Keratinocyte (primary cell): ENCODE measurements at regions not wholly inside any gene's neighbourhood (a gene's known extent, or its start where the extent isn't known, plus 50 kb on each side); places are given as distances from the start of the nearest gene placed in this dataset.

ENCODE experiments used
- DNase-seq: peaks from one replicate; pipeline ENCODE4 v3.0.0-alpha.2; 2011; ENCODE audit warnings: low read depth, missing footprints, low spot score
- FAIRE-seq: peaks from 2 replicates; lab custom pipeline; 2011; peaks lifted over from hg19 to GRCh38; lab: Jason Lieb, UNC
- H2AFZ ChIP-seq: 2 replicates; pipeline ENCODE4 v1.6.0; 2012; ENCODE audit warnings: low read length, control low read depth, inconsistent platforms; ENCODE audit not compliant: control insufficient read depth
- H3K27ac ChIP-seq: 2 replicates; pipeline ENCODE4 v1.5.1; 2011; ENCODE audit warnings: low read length; ENCODE audit not compliant: control insufficient read depth, insufficient read depth
- H3K27me3 ChIP-seq: 3 replicates; pipeline ENCODE4 v1.6.0; 2011; ENCODE audit warnings: low read length; ENCODE audit not compliant: control insufficient read depth, insufficient read depth; ENCODE audit errors: extremely low read depth
- H3K36me3 ChIP-seq, 2 experiments: 2 replicates in 1 of 2; 3 replicates in 1 of 2; pipeline ENCODE4 v1.5.1; 2011; ENCODE audit warnings: low read length in 2 of 2, mild to moderate bottlenecking in 1 of 2; ENCODE audit not compliant: control insufficient read depth in 2 of 2, insufficient read depth in 2 of 2; ENCODE audit errors: extremely low read depth in 1 of 2
- H3K4me1 ChIP-seq: 3 replicates; pipeline ENCODE4 v1.5.1; 2011; ENCODE audit warnings: low read length; ENCODE audit not compliant: control insufficient read depth, insufficient read depth; ENCODE audit errors: extremely low read depth
- H3K4me2 ChIP-seq: 3 replicates; pipeline ENCODE4 v1.6.0; 2011; ENCODE audit warnings: low read depth, low read length; ENCODE audit not compliant: control insufficient read depth, insufficient read depth; ENCODE audit errors: extremely low read depth
- H3K4me3 ChIP-seq, 3 experiments: fragments of 200-600 bp in 1 of 3; sonication (generic) in 1 of 3; 2 replicates in 2 of 3; 3 replicates in 1 of 3; pipeline ENCODE4 v1.5.1; 2011 to 2016; ENCODE audit warnings: low read length in 3 of 3, mild to moderate bottlenecking in 3 of 3, control low read depth in 2 of 3, inconsistent platforms in 1 of 3, low read depth in 1 of 3, mixed read lengths in 1 of 3, mixed run types in 1 of 3, moderate library complexity in 1 of 3; ENCODE audit not compliant: control insufficient read depth in 2 of 3, insufficient read depth in 2 of 3; ENCODE audit errors: extremely low read depth in 1 of 3
- H3K79me2 ChIP-seq: 2 replicates; pipeline ENCODE4 v1.6.0; 2012; ENCODE audit warnings: low read length; ENCODE audit not compliant: control insufficient read depth, insufficient read depth
- H3K9ac ChIP-seq: 3 replicates; pipeline ENCODE4 v1.6.0; 2011; ENCODE audit warnings: low read length; ENCODE audit not compliant: control insufficient read depth, insufficient read depth; ENCODE audit errors: extremely low read depth
- H3K9me1 ChIP-seq: 3 replicates; pipeline ENCODE4 v1.6.0; 2011; ENCODE audit warnings: low read length; ENCODE audit not compliant: control insufficient read depth, insufficient read depth; ENCODE audit errors: extremely low read depth
- H3K9me3 ChIP-seq: 2 replicates; pipeline ENCODE4 v1.5.1; 2012; ENCODE audit warnings: low read depth, low read length; ENCODE audit not compliant: control insufficient read depth
- H4K20me1 ChIP-seq: 3 replicates; pipeline ENCODE4 v1.6.0; 2011; ENCODE audit warnings: low read length; ENCODE audit not compliant: control insufficient read depth, insufficient read depth; ENCODE audit errors: extremely low read depth
- CTCF ChIP-seq, 3 experiments: IDR thresholded peaks in 1 of 3; conservative IDR thresholded peaks in 1 of 3; optimal IDR thresholded peaks in 1 of 3; 2 replicates in 2 of 3; 3 replicates in 1 of 3; pipeline versions ENCODE3 to v1.5.1; 2011; ENCODE audit warnings: low read length in 3 of 3, mild to moderate bottlenecking in 3 of 3, moderate library complexity in 2 of 3, control low read depth in 1 of 3, inconsistent platforms in 1 of 3; ENCODE audit not compliant: insufficient read depth in 2 of 3; ENCODE audit errors: extremely low read depth in 1 of 3
- EZH2 ChIP-seq: IDR thresholded peaks from one replicate; pipeline ENCODE4 v1.6.1; 2012; ENCODE audit warnings: inconsistent platforms, mild to moderate bottlenecking, low read length, moderate library complexity
- dilution Hi-C: fragments of 300-500 bp; cut with MboI; formaldehyde crosslinking; loops from one replicate; pipeline ENCODE4 v1.7.0; 2020; ENCODE audit warnings: low sequenced_read_pairs; ENCODE audit not compliant: extremely low pct_ligation_motif_present

GRCh38 chr7:4343272-4344247 lies 338.5 kb upstream of the FOXK1 start:
- Histone ChIP-seq H3K4me3 (no peak overlapping the region), H3K27ac (no peak overlapping the region), H3K9me3 (no peaks in the 10 kb centered on the region), H3K27me3 (no peaks in the 10 kb centered on the region), H3K4me1 (no peaks in the 10 kb centered on the region), H3K9ac (no peak overlapping the region), H3K79me2 (no peaks in the 10 kb centered on the region), H4K20me1 (no peaks in the 10 kb centered on the region), H3K36me3 (no peaks in the 10 kb centered on the region), H3K4me2 (no peak overlapping the region), H3K9me1 (no peaks in the 10 kb centered on the region), H2AFZ (no peak overlapping the region)
- no peak for TF ChIP-seq EZH2
- FAIRE-seq, result no peak
- no peak for DNase-seq
- dilution Hi-C loops, result no loop called here

GRCh38 chr7:4345004-4345403 lies 337.1 kb upstream of the FOXK1 start:
- Histone ChIP-seq H3K79me2 (no peaks in the 10 kb centered on the region), H4K20me1 (no peaks in the 10 kb centered on the region), H3K4me1 (no peaks in the 10 kb centered on the region), H3K27me3 (no peaks in the 10 kb centered on the region), H3K4me2 (no peak overlapping the region), H3K36me3 (no peaks in the 10 kb centered on the region), H3K9ac (no peak overlapping the region), H3K9me3 (no peaks in the 10 kb centered on the region), H3K9me1 (no peaks in the 10 kb centered on the region), H2AFZ (no peak overlapping the region), H3K4me3 (no peak overlapping the region), H3K27ac (no peak overlapping the region)
- DNase-seq (no peak), FAIRE-seq (no peak)
- TF ChIP-seq EZH2, result no peak
- no peak for TF ChIP-seq CTCF (optimal IDR thresholded peaks at IDR 0.05 in 1 of 3, IDR thresholded peaks at IDR 0.05 in 1 of 3, conservative IDR thresholded peaks at IDR 0.05 in 1 of 3; ENCODE audit: extremely low read depth in 1 of 3, insufficient read depth in 2 of 3, low read length in 3 of 3)
- dilution Hi-C loops, result no loop called here
